Upper lobe of left lung (tissue), 4 donors: ENCODE measurements at regions not wholly inside any gene's neighbourhood (a gene's known extent, or its start where the extent isn't known, plus 50 kb on each side); places are given as distances from the start of the nearest gene placed in this dataset.

Experiments used
- CTCF ChIP-seq, 6 experiments: fragments of 450-650 bp in 4 of 6; fragments of 200-600 bp in 2 of 6; sonication (generic) in 2 of 6; IDR thresholded peaks; one replicate each; pipeline ENCODE4 v1.5.1; 2016 to 2019; ENCODE audit warnings: antibody characterized with exemption in 6 of 6
- EP300 ChIP-seq, 4 donors: sonication (generic); formaldehyde crosslinking; IDR thresholded peaks; one replicate each; pipeline ENCODE4 v1.5.1; 2017; ENCODE audit warnings: antibody characterized with exemption in 4 of 4, control low read depth in 2 of 4
- POLR2A ChIP-seq, 4 donors: fragments of 450-650 bp; IDR thresholded peaks; one replicate each; pipeline ENCODE4 v1.5.1; 2016 to 2017; ENCODE audit warnings: antibody characterized with exemption in 4 of 4, mild to moderate bottlenecking in 2 of 4
- POLR2AphosphoS5 ChIP-seq, 2 donors: sonication (generic); formaldehyde crosslinking; IDR thresholded peaks; one replicate each; pipeline ENCODE4 v1.5.1; 2017; ENCODE audit warnings: antibody characterized with exemption in 2 of 2

- no peak for TF ChIP-seq POLR2A (IDR thresholded peaks at IDR 0.05)
- TF ChIP-seq CTCF (IDR thresholded peaks at IDR 0.05), result no peak
- no peak for TF ChIP-seq POLR2AphosphoS5 (IDR thresholded peaks at IDR 0.05)
- TF ChIP-seq EP300 (IDR thresholded peaks at IDR 0.05), result no peak
These were observed 524.7 kb upstream of the TMEM132C start for GRCh38 chr12:127742231-127742630.
